Stimulated activated CD8-positive, alpha-beta memory T cell treated with anti-CD3 and anti-CD28 coated beads, Interleukin-12 subunit alpha, Interleukin-12 subunit beta, amount 100 ng/mL, for 1 hour (primary cell): ENCODE measurements at regions not wholly inside any gene's neighbourhood (a gene's known extent, or its start where the extent isn't known, plus 50 kb on each side); places are given as distances from the start of the nearest gene placed in this dataset.
"Not testable (repeated sequence)": the region's sequence is repeated elsewhere in the genome, so short reads cannot be mapped to it uniquely, and the experiment has no call there.

Experiments used
- DNase-seq: peaks from one replicate; pipeline ENCODE4 v3.0.0-alpha.2; 2020; ENCODE audit warnings: low read depth

DNA sequence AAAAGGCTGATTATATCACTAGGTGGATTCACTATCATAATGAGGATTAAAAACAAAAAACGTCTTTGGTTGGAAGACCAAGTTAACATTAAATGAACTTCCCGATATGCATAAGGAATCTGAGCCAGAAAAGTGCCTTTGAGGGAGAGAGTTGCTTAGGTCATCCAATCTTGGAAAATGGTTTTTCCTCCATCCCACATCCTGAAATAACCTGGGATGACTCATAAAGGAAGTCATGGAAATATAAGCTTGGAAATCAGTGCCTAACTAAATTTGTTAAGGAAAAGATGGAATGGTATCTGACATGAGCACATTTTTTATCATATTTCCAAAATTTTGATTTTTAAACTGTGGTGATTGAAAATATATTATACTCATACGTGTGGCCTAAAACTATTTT lies 66.0 kb downstream of the KBTBD8 start:
- no peak for DNase-seq

DNA sequence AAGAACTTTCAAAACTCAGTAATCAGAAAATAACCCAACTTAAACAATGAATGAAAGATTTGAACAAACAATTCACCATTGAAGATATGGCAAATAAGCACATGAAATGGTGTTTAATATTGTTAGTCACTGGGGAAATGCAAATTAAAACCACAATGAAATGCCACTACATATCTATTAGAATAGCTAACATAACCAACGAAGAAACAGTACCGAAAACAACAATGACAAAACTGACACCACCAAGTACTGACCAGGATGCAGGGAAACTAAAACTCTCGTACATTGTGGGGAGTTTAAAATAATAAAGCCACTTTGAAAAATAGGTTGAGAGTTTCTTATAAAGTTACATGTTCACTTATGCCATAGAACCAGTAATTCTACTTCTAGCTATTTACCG lies 69.1 kb downstream of the KBTBD8 start:
- DNase-seq = no peak

DNA sequence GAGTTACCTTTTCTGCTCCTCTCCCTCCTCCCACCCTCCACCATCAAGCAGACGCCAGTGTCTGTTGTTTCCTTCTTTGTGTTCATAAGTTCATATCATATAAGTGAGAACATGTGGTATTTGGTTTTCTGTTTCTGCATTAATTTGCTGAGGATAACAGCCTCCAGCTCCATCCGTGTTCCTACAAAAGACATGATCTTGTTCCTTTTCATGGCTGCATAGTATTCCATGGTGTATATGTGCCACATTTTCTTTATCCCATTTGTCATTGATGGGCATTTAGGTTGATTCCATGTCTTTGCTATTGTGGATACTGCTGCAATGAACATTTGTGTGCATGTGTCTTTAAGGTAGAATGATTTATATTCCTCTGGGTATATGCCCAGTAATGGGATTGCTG lies 74.5 kb downstream of the KBTBD8 start:
- not testable (repeated sequence) for DNase-seq

DNA sequence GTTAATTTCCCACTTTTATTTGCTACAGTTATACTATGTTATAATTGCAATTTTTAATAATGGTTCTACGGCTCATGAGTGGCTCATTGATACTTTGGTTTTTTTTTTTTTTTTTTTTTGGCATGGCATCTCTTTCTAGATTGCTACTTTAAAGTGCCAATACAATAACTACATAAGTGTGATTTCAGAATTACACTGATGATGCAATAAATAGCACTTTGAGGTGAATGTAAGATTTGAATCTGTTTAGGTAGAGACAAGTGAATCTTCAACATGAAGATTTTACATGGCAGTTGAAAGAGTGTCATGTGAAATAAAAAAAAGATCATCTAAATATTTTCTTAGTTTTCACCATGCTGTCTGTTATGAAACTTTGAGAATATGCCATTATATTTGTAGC lies 75.7 kb downstream of the KBTBD8 start:
- DNase-seq = no peak

DNA sequence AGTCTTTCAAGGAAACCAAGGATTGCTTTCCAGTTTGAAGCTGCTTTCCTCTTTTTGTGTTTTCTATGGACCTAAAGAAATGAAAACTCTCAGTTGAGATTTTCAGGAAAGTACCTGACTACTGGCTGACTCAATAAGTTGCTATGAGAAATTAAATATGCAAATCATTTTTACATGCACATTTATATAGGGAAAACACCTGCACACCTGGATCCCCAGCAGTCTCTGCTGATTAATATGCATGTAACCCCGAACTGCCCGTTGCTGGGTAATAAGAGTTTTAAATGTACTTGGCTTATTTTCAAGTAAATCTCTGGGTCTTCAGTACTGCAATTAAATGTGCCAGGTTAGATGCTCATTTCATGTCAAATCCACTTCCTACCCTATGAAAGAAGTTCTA lies 77.2 kb downstream of the KBTBD8 start:
- no peak for DNase-seq

DNA sequence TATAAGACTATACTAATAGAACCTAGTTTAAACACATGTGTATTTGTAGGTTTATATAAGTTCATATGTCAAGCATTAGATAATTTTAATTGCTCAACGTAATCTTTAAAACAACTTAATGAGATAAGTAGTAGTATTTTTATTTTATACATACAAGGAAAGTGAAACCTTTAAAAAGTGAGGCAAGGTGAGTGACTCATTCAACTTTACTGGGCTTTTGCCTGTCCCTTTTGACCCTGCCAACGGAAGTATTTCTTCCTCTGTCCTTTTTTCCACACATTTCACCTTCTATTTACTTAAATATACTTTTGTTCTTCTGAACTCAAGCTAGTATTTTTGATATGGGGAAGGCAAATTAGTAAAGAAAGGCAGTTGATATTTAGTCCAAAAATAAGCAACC lies 78.5 kb downstream of the KBTBD8 start:
- DNase-seq = no peak

DNA sequence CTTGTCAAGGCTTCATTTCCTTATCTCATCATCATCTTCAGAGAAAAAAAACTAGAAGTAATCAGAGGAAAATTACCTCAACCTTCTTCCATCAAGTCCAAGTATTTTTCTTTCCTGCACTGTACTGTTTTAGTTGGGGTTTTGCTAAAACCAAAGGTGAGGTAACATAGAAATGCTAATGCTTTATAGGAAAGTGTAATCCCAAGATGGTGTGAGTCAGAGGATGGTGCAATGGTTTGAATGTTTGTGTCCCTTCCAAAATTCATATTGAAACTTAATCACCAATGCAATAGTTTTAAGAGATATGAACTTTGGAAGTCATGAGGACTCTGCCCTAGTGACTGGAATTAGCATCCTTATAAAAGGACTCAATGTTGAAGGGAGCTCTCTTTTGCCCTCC lies 79.5 kb downstream of the KBTBD8 start:
- DNase-seq = no peak

DNA sequence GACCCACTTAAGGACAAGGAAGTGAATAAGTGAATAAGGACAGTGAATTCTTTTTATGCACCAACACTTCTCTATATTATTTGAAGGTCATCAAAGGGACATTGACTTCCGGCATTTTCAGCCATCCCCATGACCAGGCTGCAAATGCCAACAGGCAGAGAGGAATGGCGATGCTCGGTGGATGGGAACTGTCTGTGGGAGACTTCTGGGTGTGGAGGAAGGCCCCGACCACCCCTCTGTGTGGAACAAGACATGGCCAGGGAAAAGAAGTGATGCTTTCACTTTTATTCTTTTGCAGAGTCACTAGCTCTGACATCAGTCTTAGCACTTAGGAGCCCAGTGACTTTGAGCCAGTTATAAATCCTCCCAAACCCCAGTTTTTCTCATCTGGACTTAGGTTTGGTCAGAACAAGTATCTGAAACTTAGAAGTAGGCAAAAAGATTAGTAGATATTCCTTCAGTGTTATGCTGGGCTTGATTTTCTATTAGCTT lies 84.5 kb downstream of the KBTBD8 start:
- no peak for DNase-seq

DNA sequence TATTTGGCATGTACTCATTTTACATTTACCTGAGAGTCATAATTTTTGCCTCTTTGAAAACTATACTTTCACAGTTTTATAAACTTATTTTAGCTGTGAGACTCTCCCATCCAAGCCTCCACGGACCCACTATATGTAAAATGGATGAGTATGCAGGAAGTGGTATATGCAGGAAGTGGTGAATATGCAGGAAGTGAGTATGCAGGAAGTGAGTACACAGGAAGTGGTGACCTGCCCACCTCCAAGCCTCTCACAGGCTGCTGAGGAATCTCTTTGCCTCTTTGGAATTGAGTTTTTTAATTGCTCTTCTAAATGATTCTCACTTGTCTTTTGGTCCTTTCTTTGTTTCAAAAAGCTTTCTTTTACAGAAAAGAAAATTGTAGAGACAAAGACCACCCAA lies 85.2 kb downstream of the KBTBD8 start:
- peak; percentile 16 for DNase-seq

DNA sequence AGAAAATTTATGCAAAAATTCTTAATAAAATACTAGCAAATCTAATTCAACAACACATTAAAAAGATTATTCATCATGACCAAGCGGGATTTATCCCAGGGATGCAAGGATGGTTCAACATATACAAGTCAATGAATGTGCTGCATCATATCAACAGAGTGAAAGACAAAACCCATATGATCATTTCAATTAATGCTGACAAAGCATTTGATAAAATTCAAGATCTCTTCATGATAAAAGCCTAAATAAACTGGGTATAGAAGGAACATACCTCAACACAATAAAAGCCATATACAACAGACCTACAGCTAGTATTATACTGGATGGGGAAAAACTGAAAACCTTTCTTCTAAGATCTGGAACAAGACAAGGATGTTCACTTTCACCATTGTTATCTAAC lies 89.7 kb downstream of the KBTBD8 start:
- no peak for DNase-seq

DNA sequence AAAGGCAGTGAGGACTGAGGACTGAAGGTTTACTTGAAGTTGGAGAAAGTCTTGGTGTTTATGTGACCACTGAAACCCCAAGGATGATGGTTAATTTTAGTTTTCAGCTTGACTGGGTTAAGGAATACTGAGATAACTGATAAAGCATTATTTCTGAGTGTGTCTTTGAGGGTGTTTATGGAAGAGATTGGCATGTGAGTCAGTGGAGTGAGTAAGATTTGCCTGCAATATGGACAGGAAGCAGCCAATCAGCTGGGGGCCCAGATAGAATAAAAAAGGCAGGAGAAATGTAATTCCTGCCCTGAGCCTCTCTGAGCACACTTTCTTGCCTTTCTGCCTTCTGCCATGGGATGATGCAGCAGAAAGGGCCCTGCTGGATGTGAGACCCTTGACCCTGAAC lies 92.4 kb downstream of the KBTBD8 start:
- no peak for DNase-seq

DNA sequence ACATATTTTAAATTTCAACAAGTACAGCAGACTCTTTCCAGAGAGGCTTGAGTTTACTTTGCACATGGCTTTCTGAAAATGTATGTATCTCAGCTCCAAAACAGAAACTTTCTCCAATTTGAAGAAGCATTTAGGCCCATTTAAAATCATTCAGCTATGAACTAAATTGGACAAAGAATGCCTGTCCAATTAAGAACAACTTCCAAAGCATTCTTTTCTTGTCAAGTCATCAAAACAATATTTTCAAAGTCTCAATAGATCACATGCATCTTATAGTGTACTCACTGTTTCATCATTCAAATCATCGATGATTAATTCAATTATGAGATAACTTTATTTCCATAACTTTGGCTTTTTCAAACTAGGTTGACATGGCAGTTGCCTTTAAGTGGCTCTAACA lies 95.2 kb downstream of the KBTBD8 start:
- no peak for DNase-seq

DNA sequence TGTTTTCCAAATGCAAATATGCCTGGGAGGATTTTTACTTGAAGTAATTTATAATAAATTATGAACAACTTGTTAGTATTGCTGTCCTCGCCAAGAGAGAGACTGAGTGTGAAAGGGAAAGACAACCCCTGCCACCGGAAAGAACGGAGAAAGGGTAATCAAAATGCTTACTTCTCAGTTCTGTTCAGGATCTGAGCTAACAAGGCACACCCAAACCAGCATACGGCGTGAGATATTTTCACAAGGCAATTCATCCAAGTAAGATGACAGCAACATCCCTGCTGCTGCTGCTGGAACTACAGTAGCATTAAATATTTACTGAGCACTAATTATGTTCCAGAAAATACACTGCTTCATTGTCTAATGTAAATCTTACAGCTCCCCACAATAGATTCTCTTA lies 96.1 kb downstream of the KBTBD8 start:
- no peak for DNase-seq

DNA sequence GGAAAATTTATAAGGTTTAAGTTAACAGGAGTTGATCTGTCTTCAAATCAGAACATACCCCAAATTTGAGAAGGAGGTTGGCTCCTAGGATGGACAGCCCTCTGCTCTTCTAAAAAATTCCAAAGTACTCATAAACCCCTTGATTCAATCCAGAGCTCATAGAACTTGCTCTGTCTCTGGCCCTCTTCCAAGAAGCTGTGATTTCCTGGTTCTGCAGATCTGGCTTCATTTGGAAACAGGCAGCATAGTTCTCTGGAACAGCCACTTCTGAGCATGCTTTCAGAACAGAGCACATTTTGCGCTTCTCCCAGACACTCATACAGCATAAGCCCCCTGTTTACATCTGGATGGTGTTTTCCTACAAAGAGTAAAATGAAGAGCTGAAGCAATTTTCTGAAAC lies 96.7 kb downstream of the KBTBD8 start:
- no peak for DNase-seq

DNA sequence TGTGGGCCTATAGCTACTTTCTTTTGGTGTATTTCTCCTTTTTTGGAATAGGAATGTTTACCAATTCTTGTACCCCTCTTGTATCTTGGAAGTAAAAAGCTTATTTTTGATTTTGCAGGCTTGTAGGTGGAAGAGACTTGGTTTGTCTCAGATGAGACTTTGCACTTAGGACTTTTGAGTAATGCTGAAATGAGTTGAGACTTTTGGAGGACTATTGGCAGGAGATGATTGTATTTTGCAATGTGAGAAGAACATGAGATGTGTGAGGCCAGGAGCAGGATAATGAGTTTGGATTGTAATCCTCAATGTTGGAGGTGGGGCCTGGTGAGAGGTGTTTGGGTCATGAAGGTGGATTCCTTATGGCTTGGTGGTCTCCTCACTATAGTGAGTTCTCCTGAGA lies 106.3 kb downstream of the KBTBD8 start:
- DNase-seq = no peak

DNA sequence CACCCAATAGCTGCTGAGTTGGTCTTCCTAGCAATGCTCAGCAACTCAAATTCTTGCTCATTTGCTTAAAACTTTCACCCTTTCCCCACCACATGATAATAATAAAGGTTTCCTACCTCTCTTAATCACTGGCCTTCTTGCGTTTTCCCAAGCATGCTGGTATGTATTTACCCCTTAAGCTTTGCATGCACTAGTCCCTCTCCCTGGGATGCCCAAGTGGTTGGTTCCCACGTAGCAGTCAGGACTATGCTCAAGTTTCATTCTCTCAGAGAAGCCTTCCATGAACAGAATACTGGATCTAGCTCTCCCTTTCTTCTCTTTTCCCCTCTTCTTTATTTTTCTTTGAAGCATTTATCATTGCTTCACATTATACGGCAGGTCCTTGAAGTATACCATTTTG lies 108.8 kb downstream of the KBTBD8 start:
- DNase-seq = no peak

DNA sequence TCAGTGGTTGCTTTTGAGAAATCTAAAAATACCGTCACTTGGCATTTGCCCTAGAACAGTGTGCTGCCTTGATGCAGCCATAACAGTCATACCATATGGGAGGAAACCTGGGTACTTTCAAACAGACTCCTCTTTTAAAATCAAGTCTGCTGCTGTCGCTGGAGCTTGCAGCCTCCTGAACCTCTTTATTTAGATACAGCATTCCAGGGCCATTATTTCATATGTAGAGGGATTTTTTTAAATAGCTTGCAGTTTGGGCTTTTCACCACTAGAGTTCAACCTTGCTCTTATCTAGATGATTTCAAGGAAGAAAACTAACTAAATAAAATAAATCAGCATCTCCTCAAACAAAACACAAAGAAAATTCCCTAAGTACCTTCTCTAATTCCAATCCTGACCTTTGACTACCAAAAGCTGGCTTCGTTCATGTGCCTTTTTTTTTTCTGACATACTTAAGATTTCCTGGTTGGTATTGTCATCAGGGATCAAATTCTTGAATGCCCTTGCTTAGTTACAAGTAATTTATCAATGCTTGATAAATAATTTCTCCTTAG lies 111.6 kb downstream of the KBTBD8 start:
- DNase-seq = no peak

DNA sequence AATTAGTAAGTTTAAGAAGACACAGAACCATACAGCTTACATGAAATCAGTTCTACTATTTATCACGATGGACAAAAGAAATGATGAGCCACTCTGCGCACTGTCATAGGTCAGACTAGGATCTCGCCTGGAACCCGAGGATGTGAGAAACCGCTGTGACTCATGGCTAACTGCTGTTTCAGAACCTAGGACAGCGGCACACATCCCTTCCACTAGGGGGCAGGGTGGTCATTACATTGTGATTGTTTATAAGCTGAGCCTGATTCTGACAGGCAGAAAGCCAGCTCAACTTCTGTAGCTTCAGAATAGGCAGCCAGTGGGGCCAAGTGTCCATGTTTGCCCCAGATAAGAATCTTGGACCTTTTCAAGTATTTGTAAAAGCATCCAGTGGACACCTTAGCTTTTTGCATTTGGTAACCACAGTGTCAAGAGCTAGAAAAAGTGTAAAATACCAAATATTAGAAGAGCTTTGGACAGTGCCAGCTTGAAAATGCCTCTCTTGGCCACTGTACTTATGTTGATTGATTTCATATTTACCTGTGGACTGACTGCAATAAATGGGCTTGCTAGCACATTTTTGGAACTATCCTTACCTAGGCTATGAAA lies 115.8 kb downstream of the KBTBD8 start:
- peak; percentile 62 for DNase-seq

DNA sequence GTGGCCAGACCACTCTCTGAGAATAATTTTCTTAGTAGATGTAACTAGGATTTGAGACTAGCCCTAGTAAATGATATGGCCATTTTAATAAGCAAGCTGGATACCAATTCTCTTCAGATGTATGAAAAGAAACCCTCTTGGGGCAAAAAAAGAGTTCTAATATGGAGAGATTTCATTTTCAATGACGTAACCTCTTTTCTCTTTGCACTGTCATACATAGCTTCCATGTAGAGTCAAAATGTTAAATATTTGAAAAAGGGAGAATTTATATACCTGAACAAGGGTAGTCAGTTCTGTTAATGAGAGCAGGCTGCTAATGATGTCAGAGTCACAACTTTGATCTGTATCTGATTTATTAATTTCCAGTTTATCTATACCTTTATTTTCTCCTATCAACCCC lies 120.0 kb downstream of the KBTBD8 start:
- no peak for DNase-seq

DNA sequence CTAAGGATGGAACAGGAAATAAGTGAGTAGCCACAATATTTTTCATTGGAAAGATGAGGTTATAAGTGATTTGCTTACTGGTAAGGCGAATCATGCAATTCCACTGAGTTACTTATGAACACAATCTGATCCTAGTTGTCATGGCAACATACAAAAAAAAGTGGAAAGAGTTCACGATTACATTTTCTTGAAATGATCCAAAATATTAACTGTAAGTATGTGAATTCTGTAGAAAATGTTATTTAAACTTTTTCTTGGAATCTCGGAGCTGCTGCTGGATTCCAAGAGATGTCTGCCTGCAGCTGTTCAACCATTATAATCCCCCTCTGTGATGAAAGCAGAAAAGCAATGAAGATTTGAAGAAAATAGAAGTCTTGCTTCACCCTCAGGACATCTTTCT lies 120.5 kb downstream of the KBTBD8 start:
- DNase-seq = no peak

DNA sequence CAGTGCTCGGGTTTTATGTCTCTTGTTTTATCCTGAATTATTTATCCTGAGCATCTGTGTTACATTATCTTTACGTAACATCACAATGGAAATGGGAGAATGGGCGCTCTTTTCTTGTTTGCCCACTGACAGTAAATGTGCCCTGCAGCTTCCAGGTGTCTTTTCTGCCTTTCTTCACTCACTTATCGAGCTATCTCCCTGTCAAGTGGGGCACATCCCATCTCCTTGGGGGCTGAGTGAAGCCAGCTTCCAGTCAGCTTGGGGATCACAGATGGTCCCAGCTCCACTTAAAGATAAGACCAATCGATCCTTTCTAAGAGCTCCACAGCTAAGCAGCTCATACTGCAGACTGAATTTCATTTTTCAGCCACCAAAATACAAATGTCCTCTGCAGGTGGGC lies 125.8 kb downstream of the KBTBD8 start:
- DNase-seq = no peak

DNA sequence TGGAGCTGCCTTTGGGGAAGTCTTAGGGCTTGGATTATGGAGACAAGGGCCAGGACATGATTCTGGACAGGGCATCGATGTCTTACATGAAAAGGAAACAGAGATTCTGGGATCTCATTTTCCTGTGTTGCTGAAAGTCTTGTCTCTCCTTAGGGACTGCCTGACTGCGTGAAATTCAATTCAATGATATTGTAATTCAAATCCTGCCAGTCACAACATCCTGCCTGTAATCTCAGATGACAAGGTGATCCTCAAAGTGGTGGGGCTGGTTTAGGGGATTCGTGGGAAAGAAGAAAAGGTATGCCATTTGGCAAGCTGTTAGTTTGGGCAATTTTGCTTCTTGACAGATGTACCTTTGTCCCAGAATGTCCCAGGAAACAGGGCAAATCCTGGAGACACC lies 129.1 kb downstream of the KBTBD8 start:
- no peak for DNase-seq

DNA sequence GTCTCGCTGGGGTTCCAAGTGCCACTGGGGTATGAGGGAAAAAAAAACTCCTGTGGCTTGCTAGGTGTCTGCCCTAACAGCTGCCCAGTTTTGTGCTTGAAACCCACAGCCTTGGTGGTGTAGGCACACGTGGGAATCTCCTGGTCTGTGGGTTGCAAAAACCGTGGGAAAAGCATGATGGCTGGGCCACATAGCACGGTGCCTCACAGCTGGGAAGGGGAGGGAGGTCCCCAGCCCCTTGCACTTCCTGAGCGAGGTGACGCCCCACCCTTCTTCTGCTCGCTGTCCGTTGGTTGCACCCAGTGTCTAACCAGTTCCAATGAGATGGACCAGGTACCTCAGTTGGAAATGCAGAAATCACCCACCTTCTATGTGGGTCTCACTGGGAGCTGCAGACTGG lies 144.3 kb downstream of the KBTBD8 start:
- no peak for DNase-seq

DNA sequence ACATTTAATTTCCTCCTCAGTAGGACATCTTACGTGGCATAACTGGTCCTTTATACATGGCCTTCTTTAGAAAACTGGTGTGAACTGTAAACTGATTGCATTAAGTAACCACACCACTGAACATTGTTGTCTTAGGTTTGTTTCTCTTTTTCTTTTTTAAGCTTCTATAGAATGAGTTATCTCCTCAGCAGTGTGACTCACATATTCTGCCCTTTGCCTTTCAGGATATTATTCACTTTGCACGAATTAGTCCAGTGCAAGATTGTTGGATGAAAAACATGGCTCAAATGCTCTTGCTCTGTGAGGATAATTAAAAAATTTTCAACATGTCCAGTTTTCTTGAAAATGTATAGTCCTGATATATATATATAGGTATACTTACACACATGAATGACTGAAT lies 147.6 kb downstream of the KBTBD8 start:
- DNase-seq = no peak

DNA sequence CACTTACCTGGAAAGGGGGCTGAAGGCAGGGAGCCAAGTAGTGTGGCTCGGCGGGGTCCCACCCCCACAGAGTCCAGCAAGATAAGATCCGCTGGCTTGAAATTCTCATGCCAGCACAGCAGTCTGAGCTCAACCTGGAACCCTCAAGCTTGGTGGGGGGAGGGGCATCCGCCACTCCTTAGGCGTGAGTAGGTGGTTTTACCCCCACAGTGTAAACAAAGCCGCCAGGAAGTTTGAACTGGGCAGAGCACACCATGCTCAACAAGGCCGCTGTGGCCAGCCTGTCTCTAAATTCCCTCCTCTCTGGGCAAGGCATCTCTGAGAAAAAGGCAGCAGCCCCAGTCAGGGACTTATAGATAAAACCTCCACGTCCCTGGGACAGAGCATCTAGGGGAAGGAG lies 156.3 kb downstream of the KBTBD8 start:
- no peak for DNase-seq
